ENCODE measurements at regions not wholly inside any gene's neighbourhood (a gene's known extent, or its start where the extent isn't known, plus 50 kb on each side); places are given as distances from the start of the nearest gene placed in this dataset.

GRCh38 chr18:59788791-59789106 lies 91.5 kb upstream of the CCBE1 start:
- H3K4me3 ChIP-seq = no peak overlapping the region
- H3K4me1 ChIP-seq = no peaks in the 10 kb centered on the region
- no peak for DNase-seq (ENCODE audit: extremely low spot score in 2 of 2)
- H3K36me3 ChIP-seq = no peaks in the 10 kb centered on the region
- H3K27me3 ChIP-seq = no peaks in the 10 kb centered on the region
- H3K9me3 ChIP-seq = no peaks in the 10 kb centered on the region
- TF ChIP-seq POLR2A (IDR thresholded peaks at IDR 0.05) (no peak), POLR2AphosphoS5 (IDR thresholded peaks at IDR 0.05; ENCODE audit: insufficient read depth in 1 of 2, low read depth in 1 of 2) (no peak), CTCF (IDR thresholded peaks at IDR 0.05) (no peak)
- intact Hi-C loops (cut with DNase I) = no loop called here
- H3K27ac ChIP-seq = no peak overlapping the region

GRCh38 chr18:59787998-59788790 lies 91.0 kb upstream of the CCBE1 start:
- no peaks in the 10 kb centered on the region for H3K27me3 ChIP-seq
- TF ChIP-seq CTCF (IDR thresholded peaks at IDR 0.05) (no peak), POLR2AphosphoS5 (IDR thresholded peaks at IDR 0.05; ENCODE audit: insufficient read depth in 1 of 2, low read depth in 1 of 2) (no peak), POLR2A (IDR thresholded peaks at IDR 0.05) (no peak)
- H3K9me3 ChIP-seq = no peaks in the 10 kb centered on the region
- H3K4me1 ChIP-seq = no peaks in the 10 kb centered on the region
- no peak overlapping the region for H3K27ac ChIP-seq
- no peak for DNase-seq (ENCODE audit: extremely low spot score in 2 of 2)
- intact Hi-C loops (cut with DNase I) = no loop called here
- no peaks in the 10 kb centered on the region for H3K36me3 ChIP-seq
- H3K4me3 ChIP-seq = no peak overlapping the region

- no peak for DNase-seq (ENCODE audit: extremely low spot score in 2 of 2)
- Histone ChIP-seq H3K9me3 (no peaks in the 10 kb centered on the region), H3K27me3 (no peaks in the 10 kb centered on the region), H3K4me1 (no peaks in the 10 kb centered on the region), H3K36me3 (no peaks in the 10 kb centered on the region), H3K4me3 (no peak overlapping the region), H3K27ac (no peak overlapping the region)
- intact Hi-C loops (cut with DNase I) = no loop called here
- TF ChIP-seq POLR2A (IDR thresholded peaks at IDR 0.05) (no peak), POLR2AphosphoS5 (IDR thresholded peaks at IDR 0.05; ENCODE audit: insufficient read depth in 1 of 2, low read depth in 1 of 2) (no peak), CTCF (IDR thresholded peaks at IDR 0.05) (no peak)
These were observed 87.5 kb upstream of the CCBE1 start for GRCh38 chr18:59784694-59785093.

GRCh38 chr18:59783138-59783537 lies 85.9 kb upstream of the CCBE1 start:
- H3K4me1 ChIP-seq = no peaks in the 10 kb centered on the region
- H3K27me3 ChIP-seq = no peaks in the 10 kb centered on the region
- no peaks in the 10 kb centered on the region for H3K9me3 ChIP-seq
- no peak for DNase-seq (ENCODE audit: extremely low spot score in 2 of 2)
- no peak overlapping the region for H3K27ac ChIP-seq
- TF ChIP-seq POLR2A (IDR thresholded peaks at IDR 0.05) (no peak), POLR2AphosphoS5 (IDR thresholded peaks at IDR 0.05; ENCODE audit: insufficient read depth in 1 of 2, low read depth in 1 of 2) (no peak), CTCF (IDR thresholded peaks at IDR 0.05) (peak in 1 of 3 experiments; percentile 31)
- H3K36me3 ChIP-seq = no peaks in the 10 kb centered on the region
- intact Hi-C loops (cut with DNase I) = no loop called here
- no peak overlapping the region for H3K4me3 ChIP-seq

- TF ChIP-seq POLR2A (IDR thresholded peaks at IDR 0.05) (no peak), CTCF (IDR thresholded peaks at IDR 0.05) (no peak), POLR2AphosphoS5 (IDR thresholded peaks at IDR 0.05; ENCODE audit: insufficient read depth in 1 of 2, low read depth in 1 of 2) (no peak)
- Histone ChIP-seq H3K27me3 (no peaks in the 10 kb centered on the region), H3K4me3 (no peak overlapping the region), H3K9me3 (no peaks in the 10 kb centered on the region), H3K4me1 (no peaks in the 10 kb centered on the region), H3K27ac (no peak overlapping the region), H3K36me3 (no peaks in the 10 kb centered on the region)
- no peak for DNase-seq (ENCODE audit: extremely low spot score in 2 of 2)
- intact Hi-C loops (cut with DNase I) = no loop called here
These were observed 82.8 kb upstream of the CCBE1 start for GRCh38 chr18:59779979-59780378.

Measured in vagina (tissue), 2 donors.